Heart right ventricle (tissue), 16 donors: ENCODE measurements at regions not wholly inside any gene's neighbourhood (a gene's known extent, or its start where the extent isn't known, plus 50 kb on each side); places are given as distances from the start of the nearest gene placed in this dataset.

Source experiments
- ATAC-seq, 8 donors: fragments of 200-7000 bp; cut with Tn5 transposase; one replicate each; pipeline ENCODE4 v1.9.1; 2020; ENCODE audit warnings: mild to moderate bottlenecking in 8 of 8, moderate library complexity in 8 of 8, moderate number of reproducible peaks in 1 of 8
- DNase-seq, 2 donors: peaks; one replicate each; pipeline ENCODE4 v3.0.0-alpha.2; 2020
- H3K27ac ChIP-seq, 10 donors: fragments of 200-600 bp; sonication (generic) in 2 of 10; one replicate each; pipeline versions ENCODE4 v1.5.0 to v1.8.0; 2020 to 2022; ENCODE audit warnings: mild to moderate bottlenecking in 3 of 10
- H3K27me3 ChIP-seq, 7 donors: fragments of 200-600 bp; one replicate each; pipeline ENCODE4 v1.8.0; 2021 to 2022; ENCODE audit warnings: mild to moderate bottlenecking in 2 of 7
- H3K36me3 ChIP-seq, 9 donors: fragments of 200-600 bp; sonication (generic) in 1 of 9; one replicate each; pipeline versions ENCODE4 v1.5.0 to v1.8.0; 2020 to 2022; ENCODE audit warnings: mild to moderate bottlenecking in 2 of 9
- H3K4me1 ChIP-seq, 9 donors: fragments of 200-600 bp; sonication (generic) in 1 of 9; one replicate each; pipeline versions ENCODE4 v1.5.0 to v1.8.0; 2020 to 2022; ENCODE audit warnings: mild to moderate bottlenecking in 4 of 9
- H3K4me3 ChIP-seq, 10 donors: fragments of 200-600 bp; sonication (generic) in 2 of 10; one replicate each; pipeline versions ENCODE4 v1.5.0 to v1.8.0; 2020 to 2022; ENCODE audit warnings: mild to moderate bottlenecking in 7 of 10, moderate library complexity in 2 of 10
- H3K9me3 ChIP-seq, 11 donors: fragments of 200-600 bp in 10 of 11; sonication (generic) in 2 of 11; one replicate each; pipeline versions ENCODE4 v1.5.0 to v1.8.0; 2013 to 2022; ENCODE audit warnings: mild to moderate bottlenecking in 2 of 11, control low read depth in 1 of 11, moderate library complexity in 1 of 11
- WGBS, 2 donors: extraction: QIAGEN DNeasy Blood & Tissue Kit; methylation state at CpG; one replicate each; pipeline ENCODE4 v1.1.7; 2013; ENCODE audit warnings: inconsistent platforms in 1 of 2; 5-methylcytosine and 5-hydroxymethylcytosine counted together
- intact Hi-C, 10 donors: fragments of 100-400 bp; cut with DNase I; formaldehyde crosslinking; loops; one replicate each; pipeline versions ENCODE4 v1.11.1 to v1.14.2; 2022
- TF ChIP-seq, protein P1 (sequence below), 9 donors: fragments of 200-600 bp; sonication (generic) in 2 of 9; IDR thresholded peaks; one replicate each; pipeline versions ENCODE4 v1.5.0 to v1.8.0; 2021 to 2022; ENCODE audit warnings: antibody characterized with exemption in 9 of 9, mild to moderate bottlenecking in 5 of 9, moderate library complexity in 1 of 9
- donor health status: Arrhythmogenic right ventricular cardiomyopathy.
- donor health status: ischemic (EF 13 %, LVEDD 7.1; RV severe dilation, severe dysfunction).
- donor health status: healthy with polysubstance abuse.
- donor health status: DM: no; HTN: yes; CAD: no.
- donor health status: DM: no; HTN: no; CAD: no.
- donor health status: ischemic (EF 25% LVEDD 6.9; RV normal size, moderate dysfunction).
- donor health status: ischemic (EF 25% LVEDD 5.7; RV mildly dilated, moderate dysfunction).
- donor health status: healthy.
- donor health status: DM: yes; HTN: yes; CAD: no.
- donor health status: Ischemic cardiomyopathy.
- donor health status: ischemic (EF 35%, LVEDD 5.7; RV mildly dilated, moderate dysfunction).
- donor health status: nonischemic (EF 11% LVEDD 7.7; RV severe dilation, severe dysfunction).
- donor health status: DM: yes; HTN: yes; CAD: no.
- donor health status: PGD.
- donor health status: ischemic (EF 29% LVEDD 5.4; RV normal size, mild dysfunction).
- donor health status: nonischemic (EF 23%, LVEDD 6.1; RV moderate dilation, normal function).

- no peak for ATAC-seq
- no peak overlapping the region for H3K4me3 ChIP-seq
- peaks cover 0 to 9% (median 0%) of the 10 kb centered on the region in 7 donors for H3K27me3 ChIP-seq
- H3K27ac ChIP-seq = no peak overlapping the region
- no peaks in the 10 kb centered on the region for H3K4me1 ChIP-seq
- H3K9me3 ChIP-seq = peaks cover 0 to 11% (median 0%) of the 10 kb centered on the region in 11 donors
- 46 to 58% methylated on average over 11 of the region's 11 CpGs for WGBS, 2 donors
- intact Hi-C loops = no loop called here
- no peaks in the 10 kb centered on the region for H3K36me3 ChIP-seq
- TF ChIP-seq, protein P1, sequence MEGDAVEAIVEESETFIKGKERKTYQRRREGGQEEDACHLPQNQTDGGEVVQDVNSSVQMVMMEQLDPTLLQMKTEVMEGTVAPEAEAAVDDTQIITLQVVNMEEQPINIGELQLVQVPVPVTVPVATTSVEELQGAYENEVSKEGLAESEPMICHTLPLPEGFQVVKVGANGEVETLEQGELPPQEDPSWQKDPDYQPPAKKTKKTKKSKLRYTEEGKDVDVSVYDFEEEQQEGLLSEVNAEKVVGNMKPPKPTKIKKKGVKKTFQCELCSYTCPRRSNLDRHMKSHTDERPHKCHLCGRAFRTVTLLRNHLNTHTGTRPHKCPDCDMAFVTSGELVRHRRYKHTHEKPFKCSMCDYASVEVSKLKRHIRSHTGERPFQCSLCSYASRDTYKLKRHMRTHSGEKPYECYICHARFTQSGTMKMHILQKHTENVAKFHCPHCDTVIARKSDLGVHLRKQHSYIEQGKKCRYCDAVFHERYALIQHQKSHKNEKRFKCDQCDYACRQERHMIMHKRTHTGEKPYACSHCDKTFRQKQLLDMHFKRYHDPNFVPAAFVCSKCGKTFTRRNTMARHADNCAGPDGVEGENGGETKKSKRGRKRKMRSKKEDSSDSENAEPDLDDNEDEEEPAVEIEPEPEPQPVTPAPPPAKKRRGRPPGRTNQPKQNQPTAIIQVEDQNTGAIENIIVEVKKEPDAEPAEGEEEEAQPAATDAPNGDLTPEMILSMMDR (IDR thresholded peaks at IDR 0.05) = no peak
- no peak for DNase-seq
Observed at GRCh38 chr10:16231734-16232435, 204.9 kb upstream of the PTER start.

- no peak for ATAC-seq
- 70 to 76% methylated on average over 1 of the region's 1 CpG for WGBS, 2 donors
- H3K4me1 ChIP-seq = no peaks in the 10 kb centered on the region
Observed at GRCh38 chr10:16232441-16232840, 204.4 kb upstream of the PTER start.

DNA sequence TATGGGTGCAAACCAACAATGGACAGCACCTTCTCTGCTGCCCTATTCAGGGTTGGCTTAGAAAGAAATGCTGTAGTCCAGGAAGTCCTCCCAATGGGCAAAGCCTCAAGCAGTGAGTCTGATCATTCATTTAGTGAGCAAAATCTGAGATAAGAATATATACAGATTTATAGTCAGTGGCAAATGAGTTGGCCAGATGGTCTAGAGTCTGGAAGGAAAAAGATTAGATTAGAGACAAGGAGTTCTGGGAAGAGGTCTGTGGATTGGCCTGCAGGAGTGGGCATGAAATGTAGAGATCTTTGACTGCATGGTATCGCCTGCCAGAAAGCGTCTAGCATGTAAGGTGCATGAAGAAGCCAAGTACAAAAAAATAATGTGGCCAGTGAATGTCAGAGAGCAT is 201.9 kb upstream of the PTER start:
- Histone ChIP-seq H3K27me3 (peaks cover 0 to 9% (median 0%) of the 10 kb centered on the region in 7 donors), H3K4me1 (no peaks in the 10 kb centered on the region), H3K9me3 (peaks cover 0 to under 1% (median 0%) of the 10 kb centered on the region in 11 donors), H3K36me3 (no peaks in the 10 kb centered on the region), H3K27ac (no peak overlapping the region), H3K4me3 (no peak overlapping the region)
- WGBS, 2 donors = 85 to 86% methylated on average over 2 of the region's 2 CpGs
- no peak for DNase-seq
- TF ChIP-seq, protein P1 (IDR thresholded peaks at IDR 0.05) = no peak
- ATAC-seq = no peak
- intact Hi-C loops = no loop called here

More at GRCh38 chr10:16232441-16232840, 204.4 kb upstream of the PTER start:
- TF ChIP-seq, protein P1 (IDR thresholded peaks at IDR 0.05) = no peak
- Histone ChIP-seq H3K27ac (no peak overlapping the region), H3K36me3 (no peaks in the 10 kb centered on the region), H3K27me3 (peaks cover 0 to 9% (median 0%) of the 10 kb centered on the region in 7 donors), H3K9me3 (peaks cover 0 to 8% (median 0%) of the 10 kb centered on the region in 11 donors), H3K4me3 (no peak overlapping the region)
- intact Hi-C loops = no loop called here
- no peak for DNase-seq

GRCh38 chr10:16242446-16242845 is 194.4 kb upstream of the PTER start:
- peaks cover 0 to 25% (median 0%) of the 10 kb centered on the region in 11 donors for H3K9me3 ChIP-seq
- no peak overlapping the region for H3K27ac ChIP-seq
- DNase-seq (no peak), ATAC-seq (no peak)
- H3K4me1 ChIP-seq = no peaks in the 10 kb centered on the region
- no peaks in the 10 kb centered on the region for H3K36me3 ChIP-seq
- WGBS, 2 donors = 89 to 93% methylated on average over 3 of the region's 3 CpGs
- TF ChIP-seq, protein P1 (IDR thresholded peaks at IDR 0.05) = no peak
- H3K4me3 ChIP-seq = no peak overlapping the region
- intact Hi-C loops = no loop called here
- H3K27me3 ChIP-seq = peaks cover 0 to 11% (median 0%) of the 10 kb centered on the region in 7 donors
